ENCODE measurements at regions not wholly inside any gene's neighbourhood (a gene's known extent, or its start where the extent isn't known, plus 50 kb on each side); places are given as distances from the start of the nearest gene placed in this dataset.

DNA sequence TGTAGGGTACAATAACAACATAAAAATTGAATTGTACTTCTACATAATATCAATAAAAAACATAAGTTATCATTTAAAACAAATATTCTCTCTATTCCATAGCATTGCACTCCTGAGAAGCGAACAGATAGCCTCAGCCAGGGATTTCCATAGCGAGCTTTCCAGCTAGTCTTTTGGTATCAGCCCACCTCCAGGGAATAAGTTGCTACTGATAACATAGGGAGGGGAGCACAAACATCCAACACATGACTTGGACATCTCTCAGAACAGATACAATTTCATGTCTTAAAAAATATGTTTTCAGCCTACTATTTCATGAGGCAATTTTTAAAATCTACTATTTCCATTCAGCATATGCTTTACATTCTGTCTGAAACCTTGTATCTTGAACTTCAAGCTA, 804.4 kb upstream of the RAB6C start:
- Histone ChIP-seq H3K27ac (no peak overlapping the region), H3K9me3 (no peaks in the 10 kb centered on the region), H3K4me3 (no peak overlapping the region), H3K27me3 (ENCODE audit: insufficient read depth in 3 of 3, low read length in 2 of 3) (no peaks in the 10 kb centered on the region), H3K4me1 (no peaks in the 10 kb centered on the region), H3K36me3 (ENCODE audit: insufficient read depth in 1 of 2, low read depth in 1 of 2) (no peaks in the 10 kb centered on the region)
- DNase-seq (no peak), ATAC-seq (no peak)
- 77 to 87% (median 83%) methylated on average over 2 of the region's 2 CpGs for WGBS, 3 donors
- no peak for TF ChIP-seq CTCF (IDR thresholded peaks at IDR 0.05)
- intact Hi-C loops (cut with DNase I), result no loop called here

- H3K9me3 ChIP-seq, result no peaks in the 10 kb centered on the region
- H3K36me3 ChIP-seq (ENCODE audit: insufficient read depth in 1 of 2, low read depth in 1 of 2), result no peaks in the 10 kb centered on the region
- no peak for ATAC-seq
- TF ChIP-seq CTCF (IDR thresholded peaks at IDR 0.05), result no peak
- WGBS, 3 donors, result 85 to 92% (median 90%) methylated on average over 5 of the region's 5 CpGs
- no peak for DNase-seq
- no peak overlapping the region for H3K27ac ChIP-seq
- H3K4me1 ChIP-seq, result no peaks in the 10 kb centered on the region
- intact Hi-C loops (cut with DNase I), result no loop called here
- H3K27me3 ChIP-seq (ENCODE audit: insufficient read depth in 3 of 3, low read length in 2 of 3), result no peaks in the 10 kb centered on the region
- H3K4me3 ChIP-seq, result no peak overlapping the region
Measured at GRCh38 chr2:129176375-129176774, 803.1 kb upstream of the RAB6C start.

DNA sequence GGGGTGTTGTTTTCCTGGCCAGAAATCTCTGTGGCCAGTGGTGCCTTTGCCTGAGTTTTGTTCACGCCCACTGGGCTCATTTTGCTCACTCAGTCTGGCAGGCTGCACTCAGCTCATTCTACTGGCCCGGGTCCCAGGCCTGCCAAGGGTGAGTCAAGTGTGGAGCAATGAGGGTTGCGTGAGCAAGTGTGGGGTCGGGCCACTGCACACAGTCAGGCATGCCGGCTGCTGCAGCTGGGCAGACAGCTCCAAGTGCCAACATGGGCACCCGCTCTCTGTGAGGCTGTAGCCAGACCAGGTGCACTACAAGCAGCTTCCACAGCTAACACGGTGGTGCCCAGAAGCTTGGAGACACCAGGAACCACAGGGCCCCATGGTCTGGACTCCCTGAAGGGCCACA, 801.1 kb upstream of the RAB6C start:
- intact Hi-C loops (cut with DNase I), result loop anchor here in 1 of 2 donors (2.0 kb wide), 1 partner anchor 60 kb away; no protein-coding TSS in a partner anchor

DNA sequence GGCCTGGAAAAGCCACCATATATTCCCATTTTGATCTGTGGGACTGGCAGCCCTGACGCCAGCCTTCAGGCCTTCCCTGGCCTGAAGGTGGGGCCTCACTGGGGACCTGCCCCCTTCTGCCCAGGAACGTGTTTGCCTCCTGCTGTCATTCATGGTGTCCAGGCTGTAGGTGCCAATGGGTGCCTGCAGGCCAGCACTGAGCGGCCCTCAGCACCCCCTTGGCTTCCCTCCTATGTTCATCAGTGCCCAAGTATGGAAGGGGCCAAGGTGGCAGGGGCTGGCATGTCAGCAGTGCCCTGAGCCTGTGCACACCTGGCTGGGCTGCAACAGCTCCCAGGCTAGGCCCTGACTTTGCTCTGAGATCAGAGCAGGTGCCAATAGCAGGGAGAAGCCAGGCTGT, 800.3 kb upstream of the RAB6C start:
- H3K4me1 ChIP-seq, result no peaks in the 10 kb centered on the region
- no peaks in the 10 kb centered on the region for H3K27me3 ChIP-seq (ENCODE audit: insufficient read depth in 3 of 3, low read length in 2 of 3)
- DNase-seq (no peak), ATAC-seq (no peak)
- H3K9me3 ChIP-seq, result no peaks in the 10 kb centered on the region
- WGBS, 3 donors, result 86 to 95% (median 94%) methylated on average over 3 of the region's 3 CpGs
- H3K27ac ChIP-seq, result no peak overlapping the region
- H3K36me3 ChIP-seq (ENCODE audit: insufficient read depth in 1 of 2, low read depth in 1 of 2), result no peaks in the 10 kb centered on the region
- no peak overlapping the region for H3K4me3 ChIP-seq
- intact Hi-C loops (cut with DNase I), result loop anchor here in 1 of 2 donors (2.0 kb wide), 1 partner anchor 60 kb away; no protein-coding TSS in a partner anchor
- TF ChIP-seq CTCF (IDR thresholded peaks at IDR 0.05), result no peak

More for the DNA sequence above, 801.1 kb upstream of the RAB6C start:
- H3K4me3 ChIP-seq, result no peak overlapping the region
- H3K27me3 ChIP-seq (ENCODE audit: insufficient read depth in 3 of 3, low read length in 2 of 3), result no peaks in the 10 kb centered on the region
- H3K36me3 ChIP-seq (ENCODE audit: insufficient read depth in 1 of 2, low read depth in 1 of 2), result no peaks in the 10 kb centered on the region
- 26 to 29% (median 27%) methylated on average over 7 of the region's 7 CpGs for WGBS, 3 donors
- H3K9me3 ChIP-seq, result no peaks in the 10 kb centered on the region
- no peak for TF ChIP-seq CTCF (IDR thresholded peaks at IDR 0.05)
- H3K27ac ChIP-seq, result no peak overlapping the region
- DNase-seq, result peak; percentile 71 to 84
- no peaks in the 10 kb centered on the region for H3K4me1 ChIP-seq
- ATAC-seq, result peak; percentile 99 to 100 (median 100)

GRCh38 chr2:129180124-129180716, 799.2 kb upstream of the RAB6C start:
- intact Hi-C loops (cut with DNase I), result no loop called here
- no peak for TF ChIP-seq CTCF (IDR thresholded peaks at IDR 0.05)
- Histone ChIP-seq H3K36me3 (ENCODE audit: insufficient read depth in 1 of 2, low read depth in 1 of 2) (no peaks in the 10 kb centered on the region), H3K9me3 (no peaks in the 10 kb centered on the region), H3K4me1 (no peaks in the 10 kb centered on the region), H3K27me3 (ENCODE audit: insufficient read depth in 3 of 3, low read length in 2 of 3) (no peaks in the 10 kb centered on the region), H3K27ac (no peak overlapping the region), H3K4me3 (no peak overlapping the region)
- 68 to 76% (median 71%) methylated on average over 5 of the region's 5 CpGs for WGBS, 3 donors
- no peak for ATAC-seq
- DNase-seq, result no peak

Data from psoas muscle (tissue), 7 donors.